Liver (tissue), 8 donors: ENCODE measurements at regions not wholly inside any gene's neighbourhood (a gene's known extent, or its start where the extent isn't known, plus 50 kb on each side); places are given as distances from the start of the nearest gene placed in this dataset.

Experiments
- DNase-seq: peaks from one replicate; pipeline ENCODE4 v3.0.0-alpha.2; 2017; ENCODE audit warnings: low spot score
- H3K27ac ChIP-seq, 2 donors: one replicate each; pipeline ENCODE4 v1.7.0; 2013; ENCODE audit warnings: inconsistent platforms in 2 of 2, low read length in 2 of 2, control low read depth in 1 of 2, low read depth in 1 of 2, mild to moderate bottlenecking in 1 of 2
- H3K27me3 ChIP-seq, 4 donors: one replicate each; pipeline versions ENCODE4 v1.6.1 to v1.7.0; 2013; ENCODE audit warnings: low read length in 3 of 4, inconsistent platforms in 1 of 4, mild to moderate bottlenecking in 1 of 4, moderate library complexity in 1 of 4; ENCODE audit not compliant: control insufficient read depth in 4 of 4, insufficient read depth in 4 of 4
- H3K36me3 ChIP-seq, 4 donors: one replicate each; pipeline versions ENCODE4 v1.6.1 to v1.7.0; 2013; ENCODE audit warnings: low read length in 3 of 4, mild to moderate bottlenecking in 3 of 4, low read depth in 1 of 4, moderate library complexity in 1 of 4; ENCODE audit not compliant: control insufficient read depth in 4 of 4, insufficient read depth in 3 of 4
- H3K4me1 ChIP-seq, 4 donors: one replicate each; pipeline versions ENCODE4 v1.6.1 to v1.7.0; 2013; ENCODE audit warnings: low read length in 3 of 4, mild to moderate bottlenecking in 3 of 4, moderate library complexity in 1 of 4; ENCODE audit not compliant: control insufficient read depth in 4 of 4, insufficient read depth in 4 of 4
- H3K4me3 ChIP-seq, 3 donors: one replicate each; pipeline versions ENCODE4 v1.6.1 to v1.7.0; 2013; ENCODE audit warnings: low read length in 3 of 3, control low read depth in 1 of 3, low read depth in 1 of 3, mild to moderate bottlenecking in 1 of 3
- H3K9ac ChIP-seq, 2 donors: one replicate each; pipeline ENCODE4 v1.7.0; 2013; ENCODE audit warnings: low read length in 2 of 2, mild to moderate bottlenecking in 2 of 2, moderate library complexity in 2 of 2, control low read depth in 1 of 2, low read depth in 1 of 2
- H3K9me3 ChIP-seq, 4 donors: one replicate each; pipeline versions ENCODE4 v1.6.1 to v1.7.0; 2013; ENCODE audit warnings: low read length in 3 of 4; ENCODE audit not compliant: control insufficient read depth in 4 of 4
- EGR1 ChIP-seq, 2 donors: IDR thresholded peaks; 2 replicates each; pipeline ENCODE4 v1.6.1; 2016 to 2018; ENCODE audit warnings: antibody characterized with exemption in 2 of 2, low read depth in 2 of 2
- FOXA1 ChIP-seq: IDR thresholded peaks from 2 replicates; pipeline ENCODE4 v1.6.1; 2016; ENCODE audit warnings: antibody characterized with exemption
- FOXA2 ChIP-seq: IDR thresholded peaks from 2 replicates; pipeline ENCODE4 v1.6.1; 2016; ENCODE audit warnings: antibody characterized with exemption
- GABPA ChIP-seq, 2 donors: IDR thresholded peaks in 1 of 2; conservative IDR thresholded peaks in 1 of 2; 2 replicates each; pipeline ENCODE4 v1.6.1; 2016; ENCODE audit warnings: antibody characterized with exemption in 2 of 2, mild to moderate bottlenecking in 1 of 2, moderate library complexity in 1 of 2
- HNF4A ChIP-seq, 2 donors: conservative IDR thresholded peaks; 2 replicates each; pipeline ENCODE4 v1.6.1; 2016; ENCODE audit warnings: antibody characterized with exemption in 2 of 2, mild to moderate bottlenecking in 2 of 2
- HNF4G ChIP-seq: IDR thresholded peaks from 2 replicates; pipeline ENCODE4 v1.6.1; 2016; ENCODE audit warnings: antibody characterized with exemption
- JUND ChIP-seq, 2 donors: IDR thresholded peaks; 2 replicates each; pipeline ENCODE4 v1.6.1; 2016; ENCODE audit warnings: antibody characterized with exemption in 2 of 2
- NR2F2 ChIP-seq: IDR thresholded peaks from 2 replicates; pipeline ENCODE4 v1.6.1; 2016; ENCODE audit warnings: antibody characterized with exemption
- RAD21 ChIP-seq, 2 donors: IDR thresholded peaks; 2 replicates each; pipeline ENCODE4 v1.6.1; 2016; ENCODE audit warnings: antibody characterized with exemption in 2 of 2, mild to moderate bottlenecking in 2 of 2
- RXRA ChIP-seq, 2 donors: IDR thresholded peaks; 2 replicates each; pipeline ENCODE4 v1.6.1; 2017 to 2018; ENCODE audit warnings: antibody characterized with exemption in 2 of 2, mild to moderate bottlenecking in 1 of 2
- SP1 ChIP-seq: IDR thresholded peaks from 2 replicates; pipeline ENCODE4 v1.6.1; 2018; ENCODE audit warnings: antibody characterized with exemption, mild to moderate bottlenecking
- TAF1 ChIP-seq: conservative IDR thresholded peaks from 2 replicates; pipeline ENCODE4 v1.6.1; 2016; ENCODE audit warnings: antibody characterized with exemption, mild to moderate bottlenecking
- YY1 ChIP-seq: IDR thresholded peaks from 2 replicates; pipeline ENCODE4 v1.6.1; 2016; ENCODE audit warnings: antibody characterized with exemption, mild to moderate bottlenecking
- WGBS: extraction: QIAGEN DNeasy Blood & Tissue Kit; methylation state at CpG from one replicate; pipeline ENCODE4 v1.1.7; 2013; 5-methylcytosine and 5-hydroxymethylcytosine counted together
- TF ChIP-seq, protein P1 (sequence below): fragments of 150-350 bp; IDR thresholded peaks from 2 replicates; pipeline ENCODE4 v1.5.1; 2017; ENCODE audit warnings: improper control_type of control experiment, low read depth, low read length; ENCODE audit not compliant: missing input control
- TF ChIP-seq, protein P2 (sequence below): IDR thresholded peaks from 2 replicates; pipeline ENCODE4 v1.6.1; 2016; ENCODE audit warnings: antibody characterized with exemption
- TF ChIP-seq, protein P3 (sequence below): IDR thresholded peaks from 2 replicates; pipeline ENCODE4 v1.6.1; 2016; ENCODE audit warnings: antibody characterized with exemption, mild to moderate bottlenecking
- TF ChIP-seq, protein P4 (sequence below): IDR thresholded peaks from 2 replicates; pipeline ENCODE4 v1.6.1; 2016; ENCODE audit warnings: antibody characterized with exemption
- TF ChIP-seq, protein P5 (sequence below): IDR thresholded peaks from 2 replicates; pipeline ENCODE4 v1.6.1; 2016; ENCODE audit warnings: antibody characterized with exemption
- donor health status: healthy.
- donor health status: healthy.
- donor health status: healthy.
- donor health status: healthy.
- donor health status: healthy.

DNA sequence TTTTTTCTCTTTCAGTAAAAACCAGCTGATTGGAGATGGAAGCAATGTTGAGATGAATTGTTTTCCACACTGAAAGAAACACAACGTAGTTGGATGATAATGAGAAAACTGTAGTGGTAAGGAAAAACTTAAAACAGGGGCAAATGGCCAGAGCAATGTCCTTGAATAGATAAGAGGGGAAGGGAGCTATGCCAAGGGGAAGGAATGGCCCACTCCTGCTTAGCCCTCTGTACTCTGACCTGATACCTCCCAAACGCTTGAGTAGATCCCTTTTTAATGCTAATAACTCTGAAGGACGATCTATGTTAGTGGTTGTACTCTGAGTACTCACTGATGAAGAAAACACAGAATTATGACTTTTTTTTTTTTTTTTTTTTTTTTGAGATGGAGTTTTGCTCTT lies 114.7 kb upstream of the DAB2 start:
- DNase-seq, result no peak
- Histone ChIP-seq H3K27ac (no peak overlapping the region), H3K9ac (no peak overlapping the region), H3K4me3 (no peak overlapping the region), H3K4me1 (no peaks in the 10 kb centered on the region), H3K36me3 (no peaks in the 10 kb centered on the region), H3K9me3 (no peaks in the 10 kb centered on the region), H3K27me3 (no peaks in the 10 kb centered on the region)
- TF ChIP-seq, protein P1, sequence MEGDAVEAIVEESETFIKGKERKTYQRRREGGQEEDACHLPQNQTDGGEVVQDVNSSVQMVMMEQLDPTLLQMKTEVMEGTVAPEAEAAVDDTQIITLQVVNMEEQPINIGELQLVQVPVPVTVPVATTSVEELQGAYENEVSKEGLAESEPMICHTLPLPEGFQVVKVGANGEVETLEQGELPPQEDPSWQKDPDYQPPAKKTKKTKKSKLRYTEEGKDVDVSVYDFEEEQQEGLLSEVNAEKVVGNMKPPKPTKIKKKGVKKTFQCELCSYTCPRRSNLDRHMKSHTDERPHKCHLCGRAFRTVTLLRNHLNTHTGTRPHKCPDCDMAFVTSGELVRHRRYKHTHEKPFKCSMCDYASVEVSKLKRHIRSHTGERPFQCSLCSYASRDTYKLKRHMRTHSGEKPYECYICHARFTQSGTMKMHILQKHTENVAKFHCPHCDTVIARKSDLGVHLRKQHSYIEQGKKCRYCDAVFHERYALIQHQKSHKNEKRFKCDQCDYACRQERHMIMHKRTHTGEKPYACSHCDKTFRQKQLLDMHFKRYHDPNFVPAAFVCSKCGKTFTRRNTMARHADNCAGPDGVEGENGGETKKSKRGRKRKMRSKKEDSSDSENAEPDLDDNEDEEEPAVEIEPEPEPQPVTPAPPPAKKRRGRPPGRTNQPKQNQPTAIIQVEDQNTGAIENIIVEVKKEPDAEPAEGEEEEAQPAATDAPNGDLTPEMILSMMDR, result no peak
- TF ChIP-seq GABPA (IDR thresholded peaks at IDR 0.05 in 1 of 2, conservative IDR thresholded peaks at IDR 0.05 in 1 of 2) (no peak), RAD21 (IDR thresholded peaks at IDR 0.05) (no peak)
- WGBS, result 63% methylated on average over 3 of the region's 3 CpGs

DNA sequence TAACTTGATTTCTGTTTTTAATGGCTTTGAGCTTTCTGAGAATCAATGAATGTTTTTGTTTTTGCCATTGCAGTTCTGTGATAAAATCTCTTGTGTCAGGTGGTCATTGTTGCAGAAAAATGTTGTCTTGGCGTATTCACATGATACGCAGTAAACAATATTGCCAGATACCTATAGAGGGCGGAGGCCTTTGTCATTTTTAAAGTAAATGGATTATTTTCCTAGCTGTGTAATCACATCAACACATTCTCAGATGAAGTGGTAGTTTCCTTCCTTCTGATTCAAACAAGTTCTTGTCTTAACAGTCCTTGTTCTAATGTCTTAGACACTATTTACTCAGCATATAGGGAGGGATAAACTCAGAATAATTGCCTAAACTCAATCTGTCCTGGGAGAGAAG lies 109.9 kb upstream of the DAB2 start:
- Histone ChIP-seq H3K27ac (no peak overlapping the region), H3K9ac (no peak overlapping the region), H3K9me3 (no peaks in the 10 kb centered on the region), H3K4me3 (no peak overlapping the region), H3K27me3 (no peaks in the 10 kb centered on the region), H3K4me1 (no peaks in the 10 kb centered on the region), H3K36me3 (no peaks in the 10 kb centered on the region)
- TF ChIP-seq JUND (IDR thresholded peaks at IDR 0.05), result no peak
- no peak for TF ChIP-seq TAF1
- no peak for TF ChIP-seq FOXA1
- TF ChIP-seq NR2F2, result no peak
- TF ChIP-seq FOXA2, result no peak
- no peak for TF ChIP-seq EGR1 (IDR thresholded peaks at IDR 0.05; ENCODE audit: low read depth in 2 of 2)
- no peak for TF ChIP-seq GABPA (IDR thresholded peaks at IDR 0.05 in 1 of 2, conservative IDR thresholded peaks at IDR 0.05 in 1 of 2)
- no peak for TF ChIP-seq SP1
- TF ChIP-seq RAD21 (IDR thresholded peaks at IDR 0.05), result no peak
- TF ChIP-seq, protein P1, result no peak
- no peak for TF ChIP-seq HNF4A (conservative IDR thresholded peaks at IDR 0.05)
- TF ChIP-seq HNF4G, result no peak
- TF ChIP-seq, protein P2, sequence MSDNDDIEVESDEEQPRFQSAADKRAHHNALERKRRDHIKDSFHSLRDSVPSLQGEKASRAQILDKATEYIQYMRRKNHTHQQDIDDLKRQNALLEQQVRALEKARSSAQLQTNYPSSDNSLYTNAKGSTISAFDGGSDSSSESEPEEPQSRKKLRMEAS, result no peak
- TF ChIP-seq, protein P3, sequence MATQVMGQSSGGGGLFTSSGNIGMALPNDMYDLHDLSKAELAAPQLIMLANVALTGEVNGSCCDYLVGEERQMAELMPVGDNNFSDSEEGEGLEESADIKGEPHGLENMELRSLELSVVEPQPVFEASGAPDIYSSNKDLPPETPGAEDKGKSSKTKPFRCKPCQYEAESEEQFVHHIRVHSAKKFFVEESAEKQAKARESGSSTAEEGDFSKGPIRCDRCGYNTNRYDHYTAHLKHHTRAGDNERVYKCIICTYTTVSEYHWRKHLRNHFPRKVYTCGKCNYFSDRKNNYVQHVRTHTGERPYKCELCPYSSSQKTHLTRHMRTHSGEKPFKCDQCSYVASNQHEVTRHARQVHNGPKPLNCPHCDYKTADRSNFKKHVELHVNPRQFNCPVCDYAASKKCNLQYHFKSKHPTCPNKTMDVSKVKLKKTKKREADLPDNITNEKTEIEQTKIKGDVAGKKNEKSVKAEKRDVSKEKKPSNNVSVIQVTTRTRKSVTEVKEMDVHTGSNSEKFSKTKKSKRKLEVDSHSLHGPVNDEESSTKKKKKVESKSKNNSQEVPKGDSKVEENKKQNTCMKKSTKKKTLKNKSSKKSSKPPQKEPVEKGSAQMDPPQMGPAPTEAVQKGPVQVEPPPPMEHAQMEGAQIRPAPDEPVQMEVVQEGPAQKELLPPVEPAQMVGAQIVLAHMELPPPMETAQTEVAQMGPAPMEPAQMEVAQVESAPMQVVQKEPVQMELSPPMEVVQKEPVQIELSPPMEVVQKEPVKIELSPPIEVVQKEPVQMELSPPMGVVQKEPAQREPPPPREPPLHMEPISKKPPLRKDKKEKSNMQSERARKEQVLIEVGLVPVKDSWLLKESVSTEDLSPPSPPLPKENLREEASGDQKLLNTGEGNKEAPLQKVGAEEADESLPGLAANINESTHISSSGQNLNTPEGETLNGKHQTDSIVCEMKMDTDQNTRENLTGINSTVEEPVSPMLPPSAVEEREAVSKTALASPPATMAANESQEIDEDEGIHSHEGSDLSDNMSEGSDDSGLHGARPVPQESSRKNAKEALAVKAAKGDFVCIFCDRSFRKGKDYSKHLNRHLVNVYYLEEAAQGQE, result no peak
- TF ChIP-seq, protein P4, sequence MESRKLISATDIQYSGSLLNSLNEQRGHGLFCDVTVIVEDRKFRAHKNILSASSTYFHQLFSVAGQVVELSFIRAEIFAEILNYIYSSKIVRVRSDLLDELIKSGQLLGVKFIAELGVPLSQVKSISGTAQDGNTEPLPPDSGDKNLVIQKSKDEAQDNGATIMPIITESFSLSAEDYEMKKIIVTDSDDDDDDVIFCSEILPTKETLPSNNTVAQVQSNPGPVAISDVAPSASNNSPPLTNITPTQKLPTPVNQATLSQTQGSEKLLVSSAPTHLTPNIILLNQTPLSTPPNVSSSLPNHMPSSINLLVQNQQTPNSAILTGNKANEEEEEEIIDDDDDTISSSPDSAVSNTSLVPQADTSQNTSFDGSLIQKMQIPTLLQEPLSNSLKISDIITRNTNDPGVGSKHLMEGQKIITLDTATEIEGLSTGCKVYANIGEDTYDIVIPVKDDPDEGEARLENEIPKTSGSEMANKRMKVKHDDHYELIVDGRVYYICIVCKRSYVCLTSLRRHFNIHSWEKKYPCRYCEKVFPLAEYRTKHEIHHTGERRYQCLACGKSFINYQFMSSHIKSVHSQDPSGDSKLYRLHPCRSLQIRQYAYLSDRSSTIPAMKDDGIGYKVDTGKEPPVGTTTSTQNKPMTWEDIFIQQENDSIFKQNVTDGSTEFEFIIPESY, result no peak
- TF ChIP-seq, protein P5, sequence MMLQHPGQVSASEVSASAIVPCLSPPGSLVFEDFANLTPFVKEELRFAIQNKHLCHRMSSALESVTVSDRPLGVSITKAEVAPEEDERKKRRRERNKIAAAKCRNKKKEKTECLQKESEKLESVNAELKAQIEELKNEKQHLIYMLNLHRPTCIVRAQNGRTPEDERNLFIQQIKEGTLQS, result no peak
- TF ChIP-seq YY1, result no peak
- TF ChIP-seq RXRA (IDR thresholded peaks at IDR 0.05), result no peak
- WGBS, result 85% methylated on average over 3 of the region's 3 CpGs
- no peak for DNase-seq
